Panc1 (cell line): ENCODE measurements at regions not wholly inside any gene's neighbourhood (a gene's known extent, or its start where the extent isn't known, plus 50 kb on each side); places are given as distances from the start of the nearest gene placed in this dataset.
"Not testable (repeated sequence)": the region's sequence is repeated elsewhere in the genome, so short reads cannot be mapped to it uniquely, and the experiment has no call there.

Source experiments
- ATAC-seq: fragments of 200-7000 bp; cut with Tn5 transposase; 2 replicates; pipeline ENCODE4 v1.9.1; 2020; ENCODE audit warnings: mild to moderate bottlenecking, moderate library complexity
- BruUV-seq: library from RNA; stranded (reverse); fragments of 400-500 nt; replicated peaks from 2 replicates; lab custom pipeline; 2021; lab: Mats Ljungman, UMichigan
- CTCF ChIA-PET: fragments of 300-600 bp; sonication (Branson Sonifier 250); formaldehyde crosslinking; loops from one replicate; lab custom pipeline; 2022; ENCODE audit warnings: antibody characterized with exemption; lab: Charles Lee
- POLR2A ChIA-PET: fragments of 300-600 bp; sonication (Branson Sonifier 250); formaldehyde crosslinking; loops from one replicate; lab custom pipeline; 2022; ENCODE audit warnings: antibody characterized with exemption; lab: Charles Lee
- DNase-seq: peaks from one replicate; pipeline ENCODE4 v3.0.0-alpha.2; 2010; ENCODE audit warnings: low read depth, low spot score
- H3K27ac ChIP-seq: 2 replicates; pipeline ENCODE4 v1.5.1; 2011; ENCODE audit warnings: mild to moderate bottlenecking, low read length, inconsistent platforms
- H3K27me3 ChIP-seq: fragments of 200-500 bp; sonication (Bioruptor generic); 2 replicates; pipeline ENCODE4 v1.6.0; 2014; ENCODE audit warnings: low read length, inconsistent platforms; ENCODE audit not compliant: control insufficient read depth, insufficient read depth
- H3K36me3 ChIP-seq: fragments of 200-500 bp; sonication (Bioruptor generic); 2 replicates; pipeline ENCODE4 v1.5.1; 2014; ENCODE audit warnings: inconsistent platforms, mild to moderate bottlenecking, low read length, moderate library complexity; ENCODE audit not compliant: control insufficient read depth, insufficient read depth
- H3K4me1 ChIP-seq: 2 replicates; pipeline ENCODE4 v1.5.1; 2011; ENCODE audit warnings: inconsistent platforms, mild to moderate bottlenecking, low read length, moderate library complexity; ENCODE audit not compliant: control insufficient read depth, insufficient read depth
- H3K4me3 ChIP-seq, 2 experiments: 2 replicates each; pipeline ENCODE4 v1.5.1; 2011 to 2012; ENCODE audit warnings: low read depth in 2 of 2, low read length in 2 of 2, mild to moderate bottlenecking in 2 of 2, inconsistent platforms in 1 of 2, moderate library complexity in 1 of 2
- H3K9me3 ChIP-seq: fragments of 200-500 bp; sonication (Bioruptor generic); 2 replicates; pipeline ENCODE4 v1.5.1; 2014; ENCODE audit warnings: low read depth, mild to moderate bottlenecking, inconsistent platforms, low read length, moderate library complexity; ENCODE audit not compliant: control insufficient read depth, insufficient read depth
- POLR2AphosphoS5 ChIP-seq: IDR thresholded peaks from 2 replicates; pipeline ENCODE4 v1.6.1; 2012; ENCODE audit warnings: mild to moderate bottlenecking, low read depth, low read length, moderate library complexity
- SIN3A ChIP-seq: IDR thresholded peaks from 2 replicates; pipeline ENCODE4 v1.6.1; 2012; ENCODE audit warnings: low read depth, mild to moderate bottlenecking, low read length, moderate library complexity, borderline replicate concordance; ENCODE audit not compliant: insufficient read depth
- TCF7L2 ChIP-seq: IDR thresholded peaks from 2 replicates; pipeline ENCODE4 v1.6.1; 2011; ENCODE audit warnings: mild to moderate bottlenecking, low read depth, low read length, inconsistent platforms
- in situ Hi-C: cut with HindIII; loops from 2 replicates; pipeline ENCODE4 v1.10.0; 2016; ENCODE audit warnings: low sequenced_read_pairs, low pct_unique_long_range_greater_than_20kb
- intact Hi-C: fragments of 100-400 bp; cut with micrococcal nuclease; formaldehyde crosslinking; loops from one replicate; pipeline ENCODE4 v1.10.0; 2022; ENCODE audit not compliant: unreplicated experiment
- TF ChIP-seq, protein P1 (sequence below), 2 experiments: IDR thresholded peaks; 2 replicates each; pipeline ENCODE4 v1.6.1; 2011 to 2012; ENCODE audit warnings: low read depth in 2 of 2, control low read depth in 1 of 2, low read length in 1 of 2, mild to moderate bottlenecking in 1 of 2, moderate library complexity in 1 of 2; ENCODE audit not compliant: insufficient read depth in 1 of 2
- TF ChIP-seq, protein P2 (sequence below): fragments of 450-650 bp; IDR thresholded peaks from 2 replicates; pipeline ENCODE4 v1.5.1; 2017; ENCODE audit warnings: mild to moderate bottlenecking

DNA sequence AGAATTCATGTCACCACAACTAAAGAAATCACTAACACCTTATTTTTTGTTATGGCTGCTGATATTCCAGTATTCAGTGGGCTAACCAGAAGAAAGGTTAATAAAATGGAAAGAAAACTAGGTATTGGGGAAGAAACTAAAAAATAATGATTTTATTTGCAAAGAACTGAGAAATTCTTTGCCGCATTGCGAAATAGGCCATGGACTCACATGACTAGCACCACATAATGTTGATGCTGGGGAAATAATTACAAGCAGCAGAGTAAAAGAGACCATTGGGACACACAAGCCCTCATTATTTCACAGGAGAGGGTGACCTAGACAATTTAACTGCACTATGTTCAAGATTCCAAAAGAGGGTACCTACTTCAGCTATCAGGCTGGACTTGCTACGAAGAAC lies 1411.5 kb downstream of the SLITRK5 start:
- CTCF ChIA-PET: no interaction called here
- H3K27ac ChIP-seq: no peak overlapping the region
- intact Hi-C loops: no loop called here
- H3K9me3 ChIP-seq: no peaks in the 10 kb centered on the region
- POLR2A ChIA-PET: no interaction called here
- BruUV-seq: no TSS peak
- TF ChIP-seq POLR2AphosphoS5 (no peak), SIN3A (no peak), TCF7L2 (no peak)
- TF ChIP-seq, protein P1, sequence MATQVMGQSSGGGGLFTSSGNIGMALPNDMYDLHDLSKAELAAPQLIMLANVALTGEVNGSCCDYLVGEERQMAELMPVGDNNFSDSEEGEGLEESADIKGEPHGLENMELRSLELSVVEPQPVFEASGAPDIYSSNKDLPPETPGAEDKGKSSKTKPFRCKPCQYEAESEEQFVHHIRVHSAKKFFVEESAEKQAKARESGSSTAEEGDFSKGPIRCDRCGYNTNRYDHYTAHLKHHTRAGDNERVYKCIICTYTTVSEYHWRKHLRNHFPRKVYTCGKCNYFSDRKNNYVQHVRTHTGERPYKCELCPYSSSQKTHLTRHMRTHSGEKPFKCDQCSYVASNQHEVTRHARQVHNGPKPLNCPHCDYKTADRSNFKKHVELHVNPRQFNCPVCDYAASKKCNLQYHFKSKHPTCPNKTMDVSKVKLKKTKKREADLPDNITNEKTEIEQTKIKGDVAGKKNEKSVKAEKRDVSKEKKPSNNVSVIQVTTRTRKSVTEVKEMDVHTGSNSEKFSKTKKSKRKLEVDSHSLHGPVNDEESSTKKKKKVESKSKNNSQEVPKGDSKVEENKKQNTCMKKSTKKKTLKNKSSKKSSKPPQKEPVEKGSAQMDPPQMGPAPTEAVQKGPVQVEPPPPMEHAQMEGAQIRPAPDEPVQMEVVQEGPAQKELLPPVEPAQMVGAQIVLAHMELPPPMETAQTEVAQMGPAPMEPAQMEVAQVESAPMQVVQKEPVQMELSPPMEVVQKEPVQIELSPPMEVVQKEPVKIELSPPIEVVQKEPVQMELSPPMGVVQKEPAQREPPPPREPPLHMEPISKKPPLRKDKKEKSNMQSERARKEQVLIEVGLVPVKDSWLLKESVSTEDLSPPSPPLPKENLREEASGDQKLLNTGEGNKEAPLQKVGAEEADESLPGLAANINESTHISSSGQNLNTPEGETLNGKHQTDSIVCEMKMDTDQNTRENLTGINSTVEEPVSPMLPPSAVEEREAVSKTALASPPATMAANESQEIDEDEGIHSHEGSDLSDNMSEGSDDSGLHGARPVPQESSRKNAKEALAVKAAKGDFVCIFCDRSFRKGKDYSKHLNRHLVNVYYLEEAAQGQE (IDR thresholded peaks at IDR 0.05; ENCODE audit: insufficient read depth in 1 of 2, low read depth in 2 of 2, low read length in 1 of 2): no peak
- TF ChIP-seq, protein P2, sequence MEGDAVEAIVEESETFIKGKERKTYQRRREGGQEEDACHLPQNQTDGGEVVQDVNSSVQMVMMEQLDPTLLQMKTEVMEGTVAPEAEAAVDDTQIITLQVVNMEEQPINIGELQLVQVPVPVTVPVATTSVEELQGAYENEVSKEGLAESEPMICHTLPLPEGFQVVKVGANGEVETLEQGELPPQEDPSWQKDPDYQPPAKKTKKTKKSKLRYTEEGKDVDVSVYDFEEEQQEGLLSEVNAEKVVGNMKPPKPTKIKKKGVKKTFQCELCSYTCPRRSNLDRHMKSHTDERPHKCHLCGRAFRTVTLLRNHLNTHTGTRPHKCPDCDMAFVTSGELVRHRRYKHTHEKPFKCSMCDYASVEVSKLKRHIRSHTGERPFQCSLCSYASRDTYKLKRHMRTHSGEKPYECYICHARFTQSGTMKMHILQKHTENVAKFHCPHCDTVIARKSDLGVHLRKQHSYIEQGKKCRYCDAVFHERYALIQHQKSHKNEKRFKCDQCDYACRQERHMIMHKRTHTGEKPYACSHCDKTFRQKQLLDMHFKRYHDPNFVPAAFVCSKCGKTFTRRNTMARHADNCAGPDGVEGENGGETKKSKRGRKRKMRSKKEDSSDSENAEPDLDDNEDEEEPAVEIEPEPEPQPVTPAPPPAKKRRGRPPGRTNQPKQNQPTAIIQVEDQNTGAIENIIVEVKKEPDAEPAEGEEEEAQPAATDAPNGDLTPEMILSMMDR: no peak
- in situ Hi-C loops: no loop called here
- no peak overlapping the region for H3K4me3 ChIP-seq
- no peaks in the 10 kb centered on the region for H3K4me1 ChIP-seq
- no peaks in the 10 kb centered on the region for H3K36me3 ChIP-seq
- DNase-seq: no peak
- H3K27me3 ChIP-seq: no peaks in the 10 kb centered on the region
- no peak for ATAC-seq

DNA sequence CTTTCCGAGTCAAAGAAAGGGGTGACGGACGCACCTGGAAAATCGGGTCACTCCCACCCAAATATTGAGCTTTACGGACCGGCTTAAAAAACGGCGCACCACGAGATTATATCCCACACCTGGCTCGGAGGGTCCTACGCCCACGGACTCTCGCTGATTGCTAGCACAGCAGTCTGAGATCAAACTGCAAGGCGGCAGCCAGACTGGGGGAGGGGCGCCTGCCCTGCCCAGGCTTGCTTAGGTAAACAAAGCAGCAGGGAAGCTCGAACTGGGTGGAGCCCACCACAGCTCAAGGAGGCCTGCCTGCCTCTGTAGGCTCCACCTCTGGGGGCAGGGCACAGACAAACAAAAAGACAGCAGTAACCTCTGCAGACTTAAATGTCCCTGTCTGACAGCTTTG lies 1416.9 kb downstream of the SLITRK5 start:
- DNase-seq, H3K4me3 ChIP-seq, in situ Hi-C loops, BruUV-seq, CTCF ChIA-PET, H3K9me3 ChIP-seq, H3K27me3 ChIP-seq, H3K36me3 ChIP-seq, H3K4me1 ChIP-seq, ATAC-seq, POLR2A ChIA-PET, H3K27ac ChIP-seq, intact Hi-C loops: not testable (repeated sequence)

DNA sequence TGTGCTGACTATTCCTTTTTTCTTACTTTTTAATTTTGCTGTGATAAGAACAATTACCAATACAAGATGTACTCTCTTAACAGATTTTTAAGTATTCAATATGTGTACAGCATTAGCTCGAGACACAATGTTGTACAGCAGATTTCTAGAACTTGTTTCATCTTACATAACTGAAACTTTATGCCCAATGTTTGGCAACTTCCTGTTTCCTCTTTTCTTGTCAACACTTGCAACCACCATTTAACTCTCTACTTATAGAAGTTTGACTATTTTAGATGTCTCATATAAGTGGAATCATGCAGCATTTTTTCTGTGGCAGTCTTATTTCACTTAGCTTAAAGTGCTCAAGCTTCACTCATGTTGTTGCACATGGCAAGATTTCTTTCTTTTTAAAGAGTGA lies 1426.8 kb downstream of the SLITRK5 start:
- H3K9me3 ChIP-seq: no peaks in the 10 kb centered on the region
- DNase-seq: no peak
- intact Hi-C loops: no loop called here

More for the DNA sequence above, 1426.8 kb downstream of the SLITRK5 start:
- no TSS peak for BruUV-seq
- H3K36me3 ChIP-seq: no peaks in the 10 kb centered on the region
- no peaks in the 10 kb centered on the region for H3K27me3 ChIP-seq
- H3K27ac ChIP-seq: no peak overlapping the region
- no peak overlapping the region for H3K4me3 ChIP-seq
- CTCF ChIA-PET: no interaction called here
- ATAC-seq: no peak
- TF ChIP-seq POLR2AphosphoS5 (no peak), SIN3A (no peak), TCF7L2 (no peak)
- TF ChIP-seq, protein P2: no peak
- TF ChIP-seq, protein P1 (IDR thresholded peaks at IDR 0.05; ENCODE audit: insufficient read depth in 1 of 2, low read depth in 2 of 2, low read length in 1 of 2): no peak
- in situ Hi-C loops: no loop called here
- POLR2A ChIA-PET: no interaction called here
- H3K4me1 ChIP-seq: no peaks in the 10 kb centered on the region
